ENCODE measurements at regions not wholly inside any gene's neighbourhood (a gene's known extent, or its start where the extent isn't known, plus 50 kb on each side); places are given as distances from the start of the nearest gene placed in this dataset.

DNA sequence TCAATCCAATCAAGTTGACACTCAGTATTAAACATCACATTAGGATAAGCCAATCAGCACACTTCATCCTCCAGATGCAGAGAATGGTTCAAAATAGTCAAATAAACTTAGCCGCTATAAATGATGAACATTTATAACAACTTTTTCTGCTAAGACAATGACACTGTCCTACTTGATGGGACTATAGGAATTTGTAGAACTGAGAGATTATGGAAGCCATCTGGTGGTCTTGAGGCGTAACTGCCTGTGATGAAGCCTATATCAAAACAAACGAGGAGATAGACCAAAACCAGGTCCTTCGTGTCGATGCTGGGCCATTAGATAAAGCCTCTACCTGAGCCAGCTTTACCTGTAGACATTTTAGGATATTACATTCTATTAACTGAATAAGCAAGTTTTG is 631.1 kb downstream of the COL12A1 start:
- no peak overlapping the region for H2AFZ ChIP-seq (ENCODE audit: low read length)
- no peak overlapping the region for H3K9ac ChIP-seq (ENCODE audit: insufficient read depth, low read depth, low read length)
- no peaks in the 10 kb centered on the region for H3K9me3 ChIP-seq (ENCODE audit: low read length)
- no peak overlapping the region for H3K4me2 ChIP-seq (ENCODE audit: low read depth, low read length)
- no peak overlapping the region for H3K27ac ChIP-seq (ENCODE audit: extremely low read length, insufficient read depth, low read length)
- no peak overlapping the region for H3K4me3 ChIP-seq (replicated peaks in 1 of 3; ENCODE audit: insufficient read depth in 1 of 3, low read depth in 2 of 3, low read length in 3 of 3)
- H3K79me2 ChIP-seq (ENCODE audit: insufficient read depth, low read length): no peaks in the 10 kb centered on the region
- no peaks in the 10 kb centered on the region for H4K20me1 ChIP-seq (ENCODE audit: insufficient read depth, low read length)
- H3K27me3 ChIP-seq (ENCODE audit: control insufficient read depth in 1 of 2, insufficient read depth in 2 of 2, low read length in 2 of 2): no peaks in the 10 kb centered on the region
- no peaks in the 10 kb centered on the region for H3K36me3 ChIP-seq (replicated peaks in 1 of 2; ENCODE audit: control insufficient read depth in 1 of 2, insufficient read depth in 2 of 2, low read length in 2 of 2)
- peak; percentile 49 for DNase-seq (ENCODE audit: low spot score)
- in situ Hi-C loops (cut with HindIII; ENCODE audit: extremely low pct_ligation_motif_present, low pct_unique_long_range_greater_than_20kb) (loop anchor here (25.0 kb wide), 2 partner anchors 137 to 638 kb away; partner anchors contain the start of gene COL12A1), intact Hi-C loops (cut with micrococcal nuclease; ENCODE audit: unreplicated experiment) (loop anchor here (1.0 to 10.0 kb wide), 4 partner anchors 60 to 634 kb away; no protein-coding TSS in a partner anchor)
- no peaks in the 10 kb centered on the region for H3K4me1 ChIP-seq (ENCODE audit: insufficient read depth, low read length)
- ChIA-PET CTCF (ENCODE audit: low intra/inter-chr PET ratio, low total read pairs) (interaction anchor here (2.2 to 3.9 kb wide), 2 partner anchors 165 to 231 kb away, joined by 9 to 30 read pairs; no protein-coding TSS in a partner anchor), POLR2A (no interaction called here)
- WGBS (ENCODE audit: low lambda C conversion rate): 4% methylated on average over 5 of the region's 5 CpGs
- BruUV-seq (replicated peaks): no TSS peak
- peak; percentile 56 for FAIRE-seq
- peak; percentile 91 for ATAC-seq
- no peak for TF ChIP-seq NR1H2 (CRISPR knock-in tag; IDR thresholded peaks at IDR 0.05; ENCODE audit: borderline replicate concordance, low read depth)
- no peak for TF ChIP-seq ZNF20 (CRISPR knock-in tag; IDR thresholded peaks at IDR 0.05)
- TF ChIP-seq, protein P1, sequence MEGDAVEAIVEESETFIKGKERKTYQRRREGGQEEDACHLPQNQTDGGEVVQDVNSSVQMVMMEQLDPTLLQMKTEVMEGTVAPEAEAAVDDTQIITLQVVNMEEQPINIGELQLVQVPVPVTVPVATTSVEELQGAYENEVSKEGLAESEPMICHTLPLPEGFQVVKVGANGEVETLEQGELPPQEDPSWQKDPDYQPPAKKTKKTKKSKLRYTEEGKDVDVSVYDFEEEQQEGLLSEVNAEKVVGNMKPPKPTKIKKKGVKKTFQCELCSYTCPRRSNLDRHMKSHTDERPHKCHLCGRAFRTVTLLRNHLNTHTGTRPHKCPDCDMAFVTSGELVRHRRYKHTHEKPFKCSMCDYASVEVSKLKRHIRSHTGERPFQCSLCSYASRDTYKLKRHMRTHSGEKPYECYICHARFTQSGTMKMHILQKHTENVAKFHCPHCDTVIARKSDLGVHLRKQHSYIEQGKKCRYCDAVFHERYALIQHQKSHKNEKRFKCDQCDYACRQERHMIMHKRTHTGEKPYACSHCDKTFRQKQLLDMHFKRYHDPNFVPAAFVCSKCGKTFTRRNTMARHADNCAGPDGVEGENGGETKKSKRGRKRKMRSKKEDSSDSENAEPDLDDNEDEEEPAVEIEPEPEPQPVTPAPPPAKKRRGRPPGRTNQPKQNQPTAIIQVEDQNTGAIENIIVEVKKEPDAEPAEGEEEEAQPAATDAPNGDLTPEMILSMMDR (CRISPR knock-in tag; IDR thresholded peaks at IDR 0.05): peak; percentile 79
- TF ChIP-seq, protein P2, sequence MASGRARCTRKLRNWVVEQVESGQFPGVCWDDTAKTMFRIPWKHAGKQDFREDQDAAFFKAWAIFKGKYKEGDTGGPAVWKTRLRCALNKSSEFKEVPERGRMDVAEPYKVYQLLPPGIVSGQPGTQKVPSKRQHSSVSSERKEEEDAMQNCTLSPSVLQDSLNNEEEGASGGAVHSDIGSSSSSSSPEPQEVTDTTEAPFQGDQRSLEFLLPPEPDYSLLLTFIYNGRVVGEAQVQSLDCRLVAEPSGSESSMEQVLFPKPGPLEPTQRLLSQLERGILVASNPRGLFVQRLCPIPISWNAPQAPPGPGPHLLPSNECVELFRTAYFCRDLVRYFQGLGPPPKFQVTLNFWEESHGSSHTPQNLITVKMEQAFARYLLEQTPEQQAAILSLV (CRISPR knock-in tag; IDR thresholded peaks at IDR 0.05; ENCODE audit: borderline replicate concordance): no peak
- 0 out of 2 replicates have a peak, but pooled peaks have one; percentile 15 for TF ChIP-seq GATAD1 (CRISPR knock-in tag; IDR thresholded peaks at IDR 0.05)
- TF ChIP-seq ZNF136 (CRISPR knock-in tag; IDR thresholded peaks at IDR 0.05; ENCODE audit: low read depth): no peak
- TF ChIP-seq RAD21 (CRISPR knock-in tag; IDR thresholded peaks at IDR 0.05): peak; percentile 65
- no peak for TF ChIP-seq SUZ12 (IDR thresholded peaks at IDR 0.05; ENCODE audit: low read depth, low read length)
- TF ChIP-seq, protein P3, sequence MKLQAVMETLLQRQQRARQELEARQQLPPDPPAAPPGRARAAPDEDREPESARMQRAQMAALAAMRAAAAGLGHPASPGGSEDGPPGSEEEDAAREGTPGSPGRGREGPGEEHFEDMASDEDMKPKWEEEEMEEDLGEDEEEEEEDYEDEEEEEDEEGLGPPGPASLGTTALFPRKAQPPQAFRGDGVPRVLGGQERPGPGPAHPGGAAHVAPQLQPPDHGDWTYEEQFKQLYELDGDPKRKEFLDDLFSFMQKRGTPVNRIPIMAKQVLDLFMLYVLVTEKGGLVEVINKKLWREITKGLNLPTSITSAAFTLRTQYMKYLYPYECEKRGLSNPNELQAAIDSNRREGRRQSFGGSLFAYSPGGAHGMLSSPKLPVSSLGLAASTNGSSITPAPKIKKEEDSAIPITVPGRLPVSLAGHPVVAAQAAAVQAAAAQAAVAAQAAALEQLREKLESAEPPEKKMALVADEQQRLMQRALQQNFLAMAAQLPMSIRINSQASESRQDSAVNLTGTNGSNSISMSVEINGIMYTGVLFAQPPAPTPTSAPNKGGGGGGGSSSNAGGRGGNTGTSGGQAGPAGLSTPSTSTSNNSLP (IDR thresholded peaks at IDR 0.05; ENCODE audit: low read depth, low read length): peak; percentile 20; the same call in 1 of the 2 replicates
- TF ChIP-seq STAG1 (CRISPR knock-in tag; IDR thresholded peaks at IDR 0.05): peak; percentile 77
- TF ChIP-seq ZNF780A (CRISPR knock-in tag; IDR thresholded peaks at IDR 0.05): no peak
- peak; percentile 95 for TF ChIP-seq SMC3 (IDR thresholded peaks at IDR 0.05; ENCODE audit: low read length)
- no peak for TF ChIP-seq THAP8 (CRISPR knock-in tag; IDR thresholded peaks at IDR 0.05; ENCODE audit: borderline replicate concordance)

All from HepG2 (cell line).